HepG2 (cell line): ENCODE measurements at regions not wholly inside any gene's neighbourhood (a gene's known extent, or its start where the extent isn't known, plus 50 kb on each side); places are given as distances from the start of the nearest gene placed in this dataset.

Source experiments
- DMAP1 ChIP-seq: IDR thresholded peaks from 2 replicates; pipeline ENCODE4 v1.6.1; 2016
- EP300 ChIP-seq, 3 experiments: sonication (generic) in 1 of 3; formaldehyde crosslinking in 1 of 3; IDR thresholded peaks; 2 replicates each; pipeline versions ENCODE4 v1.5.1 to v1.6.1; 2011 to 2020; ENCODE audit warnings: low read depth in 2 of 3, low read length in 2 of 3, borderline replicate concordance in 1 of 3, improper control_type of control experiment in 1 of 3, mild to moderate bottlenecking in 1 of 3, missing genetic modification reagents in 1 of 3, moderate library complexity in 1 of 3
- EZH2 ChIP-seq: conservative IDR thresholded peaks from 2 replicates; pipeline ENCODE4 v1.6.1; 2012; ENCODE audit warnings: mild to moderate bottlenecking, low read depth, low read length, moderate library complexity
- JUN ChIP-seq: sonication (generic); formaldehyde crosslinking; IDR thresholded peaks from 2 replicates; pipeline ENCODE4 v1.4.0; 2020; ENCODE audit warnings: mild to moderate bottlenecking, missing genetic modification reagents
- RBAK ChIP-seq: sonication (generic); formaldehyde crosslinking; IDR thresholded peaks from 2 replicates; pipeline ENCODE4 v1.5.1; 2020; ENCODE audit warnings: mild to moderate bottlenecking, missing genetic modification reagents
- TF ChIP-seq, protein P1 (sequence below): sonication (generic); formaldehyde crosslinking; IDR thresholded peaks from 2 replicates; pipeline ENCODE4 v1.5.0; 2020; ENCODE audit warnings: mild to moderate bottlenecking, missing genetic modification reagents, moderate library complexity
- TF ChIP-seq, protein P2 (sequence below): sonication (generic); formaldehyde crosslinking; IDR thresholded peaks from 2 replicates; pipeline ENCODE4 v1.5.0; 2020; ENCODE audit warnings: missing genetic modification reagents, mild to moderate bottlenecking, borderline replicate concordance

DNA sequence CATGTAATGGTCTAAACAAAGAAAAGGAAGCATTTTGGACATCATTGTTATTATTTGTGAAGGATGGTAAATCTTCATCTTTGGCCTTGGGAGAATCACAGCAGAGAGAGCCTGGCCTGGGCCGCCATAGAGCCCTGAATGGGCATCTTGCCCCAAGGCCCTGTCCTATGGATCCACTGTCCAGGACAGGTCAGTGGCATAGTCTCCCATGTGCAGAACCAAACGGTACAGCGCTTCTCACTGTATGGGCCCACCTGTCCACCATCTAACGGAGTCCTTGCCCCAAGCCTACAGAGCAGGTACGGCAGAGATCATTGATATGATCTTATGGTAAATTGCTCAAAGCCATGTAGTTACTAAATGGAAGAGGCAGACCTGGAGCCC is 185.7 kb downstream of the FOXD2 start:
- TF ChIP-seq RBAK (CRISPR knock-in tag) (no peak), EP300 (IDR thresholded peaks at IDR 0.05; ENCODE audit: low read depth in 2 of 2, low read length in 2 of 2) (no peak), EP300 (CRISPR knock-in tag; IDR thresholded peaks at IDR 0.05; ENCODE audit: borderline replicate concordance) (no peak), EZH2 (no peak), JUN (CRISPR knock-in tag) (no peak), DMAP1 (no peak)
- TF ChIP-seq, protein P1, sequence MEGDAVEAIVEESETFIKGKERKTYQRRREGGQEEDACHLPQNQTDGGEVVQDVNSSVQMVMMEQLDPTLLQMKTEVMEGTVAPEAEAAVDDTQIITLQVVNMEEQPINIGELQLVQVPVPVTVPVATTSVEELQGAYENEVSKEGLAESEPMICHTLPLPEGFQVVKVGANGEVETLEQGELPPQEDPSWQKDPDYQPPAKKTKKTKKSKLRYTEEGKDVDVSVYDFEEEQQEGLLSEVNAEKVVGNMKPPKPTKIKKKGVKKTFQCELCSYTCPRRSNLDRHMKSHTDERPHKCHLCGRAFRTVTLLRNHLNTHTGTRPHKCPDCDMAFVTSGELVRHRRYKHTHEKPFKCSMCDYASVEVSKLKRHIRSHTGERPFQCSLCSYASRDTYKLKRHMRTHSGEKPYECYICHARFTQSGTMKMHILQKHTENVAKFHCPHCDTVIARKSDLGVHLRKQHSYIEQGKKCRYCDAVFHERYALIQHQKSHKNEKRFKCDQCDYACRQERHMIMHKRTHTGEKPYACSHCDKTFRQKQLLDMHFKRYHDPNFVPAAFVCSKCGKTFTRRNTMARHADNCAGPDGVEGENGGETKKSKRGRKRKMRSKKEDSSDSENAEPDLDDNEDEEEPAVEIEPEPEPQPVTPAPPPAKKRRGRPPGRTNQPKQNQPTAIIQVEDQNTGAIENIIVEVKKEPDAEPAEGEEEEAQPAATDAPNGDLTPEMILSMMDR (CRISPR knock-in tag), result no peak
- TF ChIP-seq, protein P2, sequence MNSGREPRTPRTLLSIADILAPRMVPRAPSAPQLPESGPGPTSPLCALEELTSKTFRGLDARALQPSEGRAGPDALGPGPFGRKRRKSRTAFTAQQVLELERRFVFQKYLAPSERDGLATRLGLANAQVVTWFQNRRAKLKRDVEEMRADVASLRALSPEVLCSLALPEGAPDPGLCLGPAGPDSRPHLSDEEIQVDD (CRISPR knock-in tag), result no peak
